ENCODE measurements at regions not wholly inside any gene's neighbourhood (a gene's known extent, or its start where the extent isn't known, plus 50 kb on each side); places are given as distances from the start of the nearest gene placed in this dataset.

DNA sequence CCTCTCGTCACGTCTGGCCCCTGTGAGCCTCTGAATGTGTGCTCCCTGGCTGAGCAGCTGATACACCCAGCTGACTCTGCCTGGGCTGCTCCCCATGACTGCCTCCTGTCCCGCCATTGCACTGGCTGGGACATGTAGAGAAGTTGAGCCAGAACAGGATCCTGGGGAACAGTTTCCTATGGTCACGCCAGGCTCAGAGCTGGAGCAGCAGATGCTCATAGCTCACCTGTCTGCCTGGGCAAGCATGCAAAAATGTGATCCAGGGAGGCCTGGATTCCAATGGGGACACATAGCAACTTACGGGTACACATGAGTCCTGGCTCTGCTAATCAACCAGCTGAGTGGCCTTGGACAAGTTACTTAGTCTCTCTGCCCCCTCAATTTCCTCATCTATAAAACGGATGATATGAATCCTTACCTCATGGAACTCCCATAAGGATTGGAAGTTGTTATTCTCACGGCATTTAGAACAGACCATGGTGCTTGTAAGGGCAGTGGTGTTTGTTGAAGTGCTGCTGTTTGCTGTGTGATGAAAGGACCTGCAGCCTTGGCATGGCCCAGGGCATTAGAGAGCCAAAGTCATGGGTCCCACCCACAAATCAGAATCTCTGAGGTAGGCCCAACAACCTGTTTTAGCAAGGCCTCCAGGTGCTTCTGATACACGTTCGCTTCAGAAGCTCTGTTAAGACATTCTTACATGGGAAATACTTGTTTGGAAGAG, 150.3 kb upstream of the VANGL1 start:
- DNase-seq, result no peak

DNA sequence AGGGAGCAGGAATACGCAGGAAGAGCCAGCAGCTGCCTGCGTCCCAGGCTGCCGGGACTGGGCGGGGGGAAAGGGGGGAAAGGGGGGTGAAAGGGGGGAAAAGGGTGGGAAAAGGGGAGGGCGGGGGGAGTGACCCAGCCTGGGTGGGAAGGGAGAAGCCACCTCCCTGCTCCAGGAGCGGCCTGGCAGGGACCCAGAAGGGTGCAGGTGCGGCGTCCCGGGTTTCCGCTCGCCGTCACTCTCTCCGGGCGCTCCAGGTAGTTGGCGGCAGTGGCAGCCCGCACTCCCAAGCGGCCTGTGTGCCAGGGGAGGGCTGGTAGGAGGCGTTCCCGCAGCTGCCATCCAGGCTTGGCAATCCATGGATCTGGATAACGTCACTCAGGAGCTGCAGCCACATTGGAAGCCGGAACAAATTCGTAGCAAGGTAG, 141.0 kb upstream of the NGF start:
- no peak for DNase-seq

DNA sequence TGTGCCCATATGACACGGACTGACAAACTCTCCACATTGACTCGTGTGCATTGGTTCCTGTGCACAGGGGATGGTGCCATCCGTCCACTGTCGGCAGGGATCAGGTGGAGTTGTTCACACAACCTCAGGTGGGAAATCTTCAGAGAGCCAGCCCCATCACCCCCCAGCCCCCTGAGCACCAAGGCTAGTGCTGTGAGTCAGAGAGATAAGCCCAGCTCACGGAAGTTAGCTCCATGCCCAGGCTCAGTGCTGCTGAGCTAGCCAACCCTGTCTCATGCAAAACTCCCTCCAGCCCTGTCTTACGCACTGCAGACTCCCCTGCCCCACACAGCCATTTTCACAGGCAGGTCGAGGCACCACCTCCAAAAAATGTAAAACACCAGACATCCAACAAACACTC, 139.0 kb upstream of the NGF start:
- DNase-seq, result no peak

DNA sequence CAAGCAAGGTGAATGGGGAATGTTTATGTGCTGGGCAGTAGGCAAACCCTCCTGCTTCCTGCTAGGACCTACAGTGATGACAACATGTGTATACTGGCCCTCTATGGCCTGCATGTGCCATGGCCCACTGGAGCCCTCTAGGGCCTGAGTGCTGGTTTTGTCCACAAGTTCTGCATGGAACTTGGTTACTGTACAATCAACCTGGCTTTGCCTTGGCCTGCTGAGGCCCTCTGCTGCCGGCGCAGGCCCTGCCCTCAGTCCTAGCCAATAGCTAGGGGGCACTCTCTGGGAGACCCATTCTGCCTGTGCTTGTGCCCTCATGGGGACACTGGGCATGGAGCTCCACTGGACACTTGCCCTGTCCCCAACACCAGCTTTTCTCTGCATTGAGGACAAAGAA, 138.6 kb upstream of the NGF start:
- DNase-seq, result no peak

DNA sequence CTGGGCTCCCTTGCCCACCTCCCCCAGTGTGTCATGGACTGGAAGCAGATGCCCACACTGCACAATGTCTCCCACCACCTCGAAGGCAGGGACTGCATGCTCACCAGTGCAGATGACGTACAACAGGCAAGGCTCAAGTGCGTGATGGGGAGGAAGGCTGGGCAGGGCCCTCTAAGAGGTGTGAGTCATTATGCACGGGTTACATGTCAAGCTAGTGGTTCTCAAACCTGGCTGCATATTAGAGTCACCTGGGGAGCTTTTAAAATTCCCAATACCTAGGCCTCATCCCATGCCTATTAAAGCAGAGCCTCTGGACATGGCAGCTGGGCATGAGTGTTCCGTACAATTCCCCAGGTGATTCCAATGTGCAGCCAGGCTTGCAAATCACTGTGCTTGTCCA, 137.9 kb upstream of the NGF start:
- no peak for DNase-seq

DNA sequence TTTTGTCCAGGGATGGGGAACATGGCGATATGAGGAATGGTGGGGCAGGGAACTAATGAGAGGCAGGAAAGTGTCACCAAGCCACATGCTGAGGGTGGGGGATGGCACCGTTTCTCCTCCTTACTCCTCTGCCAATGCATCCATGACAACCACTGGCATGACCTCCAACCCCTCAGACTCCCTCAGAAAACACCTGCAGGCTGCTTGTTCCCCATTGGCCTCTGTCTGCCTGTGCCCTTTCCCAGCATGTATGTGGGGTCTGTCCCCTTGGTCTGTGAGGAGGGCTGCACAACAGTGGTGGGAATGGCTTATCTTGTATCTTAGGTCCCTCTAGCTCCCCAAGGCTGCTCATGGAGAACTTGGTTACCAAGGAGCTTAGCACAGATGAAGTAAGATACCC, 137.2 kb upstream of the NGF start:
- DNase-seq, result no peak

DNA sequence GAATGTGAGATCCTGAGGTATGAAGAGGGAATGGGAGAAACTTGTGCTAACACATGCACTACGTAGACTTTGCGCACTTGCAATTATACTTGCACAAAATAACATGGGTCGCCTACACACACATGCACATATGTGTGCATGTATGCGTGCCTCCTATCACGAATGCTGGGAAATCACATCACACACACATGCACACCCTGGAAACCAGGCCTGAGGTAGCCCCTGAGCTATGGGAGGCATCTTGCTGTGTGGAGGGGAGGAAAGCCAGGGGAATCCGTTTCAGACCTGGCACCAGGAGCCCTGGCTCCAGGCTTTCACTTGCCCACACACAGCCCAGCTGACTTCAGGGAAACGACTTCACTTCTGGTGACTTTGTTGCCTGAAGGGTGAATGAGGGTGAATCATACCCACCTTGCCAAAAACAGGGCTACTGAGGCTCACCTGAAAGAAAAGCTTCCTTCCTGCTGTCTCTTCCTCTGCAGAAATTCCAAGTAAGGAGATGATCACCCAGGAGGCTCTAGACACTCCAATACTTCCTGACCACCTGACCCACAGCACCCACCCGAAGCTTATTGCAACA, 136.0 kb upstream of the NGF start:
- no peak for DNase-seq

DNA sequence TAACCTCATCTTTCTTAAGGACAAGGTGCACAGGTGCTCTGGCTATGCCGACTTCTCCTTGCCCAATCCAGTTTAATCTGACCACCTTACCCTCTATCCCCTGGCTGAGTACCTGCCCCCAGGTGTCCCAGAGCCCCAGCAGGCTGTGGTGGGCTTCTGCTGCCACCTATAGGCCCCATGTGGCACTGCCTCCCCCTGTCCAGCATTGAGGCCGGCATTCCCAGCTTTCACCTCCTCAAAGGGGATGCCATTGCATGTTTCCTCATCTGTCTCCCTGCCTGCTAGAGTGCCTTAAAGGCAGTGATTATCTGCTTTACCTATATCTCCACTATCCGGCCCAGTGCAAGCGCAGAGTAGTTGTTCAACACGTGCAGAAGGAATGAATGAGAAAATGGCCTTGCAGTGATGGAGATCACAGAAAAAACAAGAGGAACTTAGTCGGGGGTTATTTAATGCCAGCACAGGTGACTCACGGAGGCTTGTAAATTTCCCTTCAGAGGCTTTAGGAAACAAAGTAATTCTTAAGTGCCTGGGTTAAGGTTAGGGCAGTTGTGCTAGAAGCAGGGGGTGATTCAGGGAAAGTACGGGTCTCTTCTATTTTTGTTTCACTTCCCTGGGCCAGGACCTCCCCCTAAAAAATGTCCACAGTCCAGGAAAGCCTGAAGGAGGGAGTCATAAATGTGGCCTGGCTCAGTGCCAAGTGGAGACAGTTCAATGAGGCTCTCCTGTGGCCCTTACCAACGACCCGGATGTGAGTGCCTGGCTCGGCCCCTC, 131.8 kb upstream of the NGF start:
- DNase-seq, result peak; percentile 4

DNA sequence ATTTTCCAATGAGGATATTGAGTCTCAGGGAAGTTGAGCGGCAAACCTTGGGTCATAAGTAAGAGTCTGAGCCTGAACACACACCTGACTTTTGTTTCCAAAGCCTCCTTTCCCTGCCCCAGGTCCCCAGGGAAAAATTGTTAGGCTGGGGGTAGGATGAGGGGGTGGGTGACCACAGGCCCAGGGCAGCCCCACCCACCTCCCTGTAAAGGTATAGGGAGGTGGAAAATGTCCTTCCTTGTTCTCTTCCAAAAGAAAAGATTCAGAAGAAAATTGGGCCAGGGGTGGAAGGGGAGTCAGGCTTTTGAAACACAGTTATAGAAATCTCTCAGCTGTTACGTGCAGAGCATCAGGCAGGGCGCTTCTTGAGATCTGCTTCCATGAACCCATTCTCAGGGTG, 129.7 kb upstream of the NGF start:
- no peak for DNase-seq

DNA sequence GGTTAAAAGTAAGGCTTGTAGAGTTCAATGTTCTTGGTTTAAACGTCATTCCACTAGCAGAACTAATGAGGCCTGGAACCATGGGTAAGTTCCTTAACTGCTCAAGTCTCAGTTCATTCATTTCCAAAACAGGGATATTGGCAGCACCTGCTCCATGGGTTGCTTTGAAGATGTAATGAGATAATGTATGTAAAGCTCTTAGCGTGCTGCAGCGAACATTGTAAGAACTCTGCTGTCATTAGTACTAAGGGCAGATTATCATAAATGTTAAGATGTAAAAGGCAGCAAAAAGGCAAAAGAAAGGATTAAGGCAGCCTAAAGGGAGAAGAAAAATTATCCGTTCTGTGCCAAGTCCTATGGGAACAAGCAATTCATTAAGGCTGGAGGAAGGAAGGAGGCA, 129.1 kb upstream of the NGF start:
- DNase-seq, result no peak

DNA sequence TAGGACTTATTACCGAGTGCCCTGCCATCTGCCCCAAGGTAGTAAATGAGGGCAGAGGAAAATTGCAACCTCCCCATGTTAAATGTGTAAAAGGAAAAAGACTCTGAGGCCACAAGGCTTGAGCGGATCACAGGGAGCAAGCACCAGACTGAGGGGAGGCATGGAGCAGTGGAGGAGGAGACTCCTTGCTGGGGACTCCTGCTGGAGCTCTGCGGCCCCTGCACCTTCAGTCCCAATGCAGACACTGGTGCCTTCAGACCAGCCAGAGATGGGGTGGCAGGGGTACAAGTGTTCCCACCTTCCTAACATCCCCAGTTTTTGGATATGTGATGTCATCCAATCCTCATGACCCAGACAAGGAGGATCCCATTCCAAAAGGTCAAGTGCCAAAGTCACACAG, 128.4 kb upstream of the NGF start:
- no peak for DNase-seq

DNA sequence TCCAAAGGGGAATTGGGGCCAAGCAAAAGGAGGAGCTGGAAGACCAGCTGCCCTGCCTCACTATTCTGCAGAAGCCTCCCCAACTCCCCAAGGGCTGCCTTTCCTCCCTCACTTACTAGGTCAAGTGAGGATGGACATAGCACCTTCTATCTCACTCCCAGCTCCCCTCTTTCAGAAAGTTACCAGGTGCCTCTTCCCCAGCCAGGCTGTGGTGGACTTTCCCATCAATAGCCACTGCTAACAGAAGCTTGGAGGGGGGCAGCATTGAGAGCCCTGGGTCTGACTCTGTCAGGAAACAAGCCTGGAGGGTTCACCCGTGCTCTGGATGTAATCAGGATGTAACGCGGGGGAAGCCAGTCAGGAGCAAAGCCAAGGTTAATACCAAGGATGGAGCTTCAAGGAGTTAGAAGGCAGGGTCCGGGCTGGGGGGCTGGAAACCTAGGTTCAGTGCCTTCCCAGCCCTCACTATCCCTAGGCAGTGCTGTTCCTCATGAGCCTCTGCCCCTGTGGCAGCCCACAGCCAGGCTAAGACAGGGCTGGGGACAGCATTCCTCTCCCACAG, 127.8 kb upstream of the NGF start:
- DNase-seq, result no peak

DNA sequence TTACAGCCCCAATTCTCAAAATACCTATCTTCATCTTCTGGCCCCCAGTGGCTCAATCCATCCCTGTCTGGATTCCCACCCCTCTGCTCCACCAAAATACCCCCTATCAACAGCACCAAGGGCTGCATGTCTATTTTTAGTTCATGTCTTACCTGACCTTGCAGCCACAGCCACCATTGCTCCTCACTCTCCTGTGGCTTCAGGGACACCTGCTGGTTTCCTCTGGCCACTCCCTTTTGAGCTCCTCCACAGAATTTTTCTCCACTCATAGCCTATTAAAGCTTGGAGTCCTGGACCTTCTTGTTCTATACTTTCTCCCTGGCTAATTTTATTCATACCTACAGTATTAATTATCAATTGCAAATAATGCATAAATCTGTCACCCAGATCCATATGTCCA, 125.3 kb upstream of the NGF start:
- no peak for DNase-seq

DNA sequence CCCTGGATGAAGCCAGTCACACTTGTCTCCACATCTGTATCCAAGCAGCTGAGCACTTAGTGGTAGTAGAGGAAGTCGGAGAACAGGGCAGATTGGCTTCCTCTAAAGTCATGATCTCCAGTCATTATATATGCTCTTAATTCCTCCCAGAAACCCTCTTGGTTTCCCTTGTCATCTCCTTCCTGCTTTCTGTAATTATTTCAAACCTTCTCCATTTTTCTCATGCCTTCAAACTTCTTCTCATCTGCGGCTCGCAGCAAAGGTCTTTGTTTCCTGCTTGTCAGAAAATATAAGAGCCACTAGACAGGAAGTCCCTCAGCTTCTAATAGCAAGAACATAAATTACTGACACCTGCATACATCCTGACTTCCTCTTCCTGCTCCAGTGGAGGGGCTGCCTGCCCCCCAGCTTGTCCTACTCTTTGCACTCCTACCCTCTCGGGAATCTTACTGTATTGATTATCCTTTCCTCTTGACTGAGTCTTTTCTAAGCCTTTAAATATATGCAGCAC, 124.6 kb upstream of the NGF start:
- no peak for DNase-seq

DNA sequence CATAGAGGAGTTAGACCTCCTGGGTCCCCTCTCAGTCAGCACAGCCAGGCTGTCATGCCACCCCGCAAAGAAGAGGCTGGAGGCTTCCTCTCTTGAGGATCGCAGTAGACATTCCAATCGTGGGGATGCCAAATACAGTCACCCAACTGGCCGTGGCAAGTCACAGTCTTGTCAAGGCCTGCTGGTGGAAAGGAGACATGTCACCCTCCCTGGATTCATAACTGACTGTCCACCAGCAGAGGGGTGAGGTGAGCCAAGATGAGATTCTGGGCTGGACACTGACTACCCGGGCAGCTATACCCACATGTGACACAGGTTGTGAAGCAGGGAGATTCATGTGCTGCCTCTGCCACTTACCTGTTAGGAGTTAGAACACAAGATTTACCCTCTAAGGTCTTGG, 123.5 kb upstream of the NGF start:
- no peak for DNase-seq

DNA sequence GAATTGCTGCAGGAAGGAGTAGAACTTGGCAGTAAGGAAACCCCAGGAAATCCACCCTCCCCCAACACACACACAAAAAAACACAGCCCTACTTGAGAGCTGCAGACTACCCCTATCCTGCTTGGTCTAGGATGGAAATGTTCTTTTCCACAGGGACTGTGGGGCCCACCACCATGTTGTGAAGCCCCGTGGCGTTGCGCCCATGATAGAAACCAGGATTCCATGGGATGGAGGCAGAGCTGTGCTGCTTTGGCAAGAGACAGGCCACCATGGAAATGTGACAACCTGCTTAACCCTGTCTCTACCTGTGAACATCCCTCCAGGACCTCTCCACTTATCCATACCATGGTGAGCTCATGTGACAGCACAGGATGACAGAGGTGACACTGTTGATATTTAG, 121.1 kb upstream of the NGF start:
- DNase-seq, result no peak

DNA sequence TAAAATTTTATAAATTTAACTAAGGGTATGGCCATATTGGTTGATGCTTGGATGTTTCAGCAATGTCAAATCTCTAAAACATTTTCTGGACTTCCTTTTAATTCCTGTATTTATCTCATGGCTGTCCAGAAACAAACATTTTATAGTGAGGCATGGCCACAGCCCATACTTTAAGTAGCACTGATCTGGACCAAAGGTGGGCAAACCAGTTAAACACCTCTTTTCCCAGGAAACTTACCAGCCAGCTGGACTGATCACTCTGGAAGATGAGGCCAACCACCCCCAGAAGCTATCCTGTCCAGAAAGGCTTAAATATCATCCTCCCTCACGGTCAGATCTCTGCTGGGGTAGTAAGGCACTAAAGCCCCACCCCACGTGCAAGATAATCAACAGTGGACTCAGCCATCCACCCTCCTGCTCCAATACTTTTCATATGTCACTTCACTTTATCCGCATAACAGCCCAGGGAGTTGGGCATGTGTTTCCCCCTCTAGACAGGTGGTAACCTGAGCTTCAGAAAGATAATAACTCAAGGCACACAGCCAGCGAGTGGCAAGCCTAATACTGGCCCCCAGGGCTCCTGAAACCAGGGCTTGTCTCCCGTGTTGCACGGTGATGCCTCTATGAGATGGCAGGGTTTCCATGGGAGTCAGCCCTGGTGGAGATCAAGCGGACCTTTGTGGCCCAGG, 120.5 kb upstream of the NGF start:
- no peak for DNase-seq

DNA sequence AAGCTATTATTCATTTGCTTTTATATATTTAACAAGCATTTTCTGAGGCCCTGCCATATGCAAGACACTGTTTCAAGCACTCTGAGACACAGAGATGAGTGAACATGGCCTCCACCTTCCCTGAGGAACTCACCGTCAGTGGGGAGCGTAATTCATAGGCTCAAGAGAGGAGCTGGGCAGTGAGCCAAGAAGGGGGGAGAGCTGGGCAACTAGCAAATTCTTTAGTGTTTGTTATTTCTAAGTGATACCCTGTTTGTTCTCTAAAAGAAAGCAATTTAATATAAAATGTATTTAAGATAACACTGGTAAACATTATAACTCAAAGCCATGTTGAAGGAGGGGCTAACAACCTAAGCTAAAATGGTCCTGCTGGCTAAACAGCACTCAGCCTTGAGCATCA, 119.2 kb upstream of the NGF start:
- no peak for DNase-seq

DNA sequence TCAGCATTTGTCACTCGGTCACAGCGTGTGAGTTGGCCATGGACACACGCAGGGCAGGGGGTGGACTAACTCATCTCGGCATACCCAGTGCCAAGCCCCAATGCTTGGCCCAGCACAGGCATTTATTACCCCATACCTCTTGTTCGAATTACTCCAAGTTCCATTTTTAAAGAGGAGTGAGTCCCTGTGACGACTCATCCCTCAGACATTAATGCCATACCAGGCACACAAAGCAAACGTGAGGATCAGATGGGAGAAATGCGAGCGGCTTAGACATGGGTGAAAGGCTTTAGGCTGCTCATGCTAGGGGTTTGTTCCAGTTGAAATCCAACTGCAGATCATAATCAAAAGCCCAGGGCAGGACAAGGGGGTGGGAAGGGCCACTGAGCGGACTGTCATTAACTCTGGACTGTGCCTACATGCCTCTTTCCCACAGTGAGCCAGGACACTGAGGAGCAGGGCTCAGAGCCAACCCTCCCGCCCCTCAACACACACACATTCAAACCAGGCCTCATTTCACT, 118.5 kb upstream of the NGF start:
- no peak for DNase-seq

DNA sequence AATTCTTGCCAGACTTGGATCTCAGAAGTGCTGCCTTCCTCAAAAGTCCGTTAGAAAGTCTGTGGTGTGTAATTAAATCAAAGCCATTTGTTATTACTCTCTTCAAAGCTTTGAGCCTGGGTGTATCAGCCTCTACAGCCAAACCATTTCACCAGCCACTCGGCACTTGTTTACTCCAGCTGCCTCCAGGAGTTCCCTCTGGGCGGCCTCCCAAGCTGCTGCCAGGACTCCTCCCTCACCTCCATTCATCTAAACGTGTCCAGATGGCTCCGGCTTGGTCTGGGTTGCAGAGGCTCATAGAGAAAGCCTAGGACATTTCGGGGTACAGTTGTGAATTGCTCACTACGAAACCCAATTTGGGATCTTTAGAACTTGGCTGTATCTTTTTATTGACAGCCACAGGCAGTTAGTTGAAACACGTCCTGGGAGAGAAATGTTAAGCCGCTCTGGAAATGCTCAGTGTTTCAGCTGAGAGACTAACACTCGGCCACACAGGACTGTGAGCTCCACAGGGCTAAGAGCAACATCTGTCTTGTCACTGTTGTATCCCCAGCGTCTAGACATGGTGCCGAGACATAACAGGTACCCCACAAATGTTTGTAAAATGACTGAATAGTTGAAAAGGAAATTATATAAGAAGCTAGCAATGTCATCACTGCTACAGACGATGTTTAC, 116.9 kb upstream of the NGF start:
- DNase-seq, result no peak

DNA sequence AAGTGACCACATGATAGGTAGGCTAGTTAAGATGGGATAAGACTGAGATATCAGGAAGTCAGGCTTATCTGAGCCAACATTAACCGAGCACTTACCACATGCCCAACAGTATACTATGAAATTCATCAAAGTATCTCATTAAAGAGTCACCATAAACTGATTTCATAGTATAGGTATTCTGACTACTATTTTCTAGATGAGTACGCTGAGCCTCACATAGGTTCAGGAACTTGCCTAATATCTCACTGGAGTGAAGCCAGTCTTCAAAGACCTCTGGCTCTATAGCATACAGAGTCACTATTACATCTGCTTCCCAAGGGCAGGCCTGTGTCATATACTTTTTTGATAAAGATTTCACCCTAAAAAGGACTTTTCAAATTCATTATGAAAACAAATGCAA, 115.6 kb upstream of the NGF start:
- no peak for DNase-seq

DNA sequence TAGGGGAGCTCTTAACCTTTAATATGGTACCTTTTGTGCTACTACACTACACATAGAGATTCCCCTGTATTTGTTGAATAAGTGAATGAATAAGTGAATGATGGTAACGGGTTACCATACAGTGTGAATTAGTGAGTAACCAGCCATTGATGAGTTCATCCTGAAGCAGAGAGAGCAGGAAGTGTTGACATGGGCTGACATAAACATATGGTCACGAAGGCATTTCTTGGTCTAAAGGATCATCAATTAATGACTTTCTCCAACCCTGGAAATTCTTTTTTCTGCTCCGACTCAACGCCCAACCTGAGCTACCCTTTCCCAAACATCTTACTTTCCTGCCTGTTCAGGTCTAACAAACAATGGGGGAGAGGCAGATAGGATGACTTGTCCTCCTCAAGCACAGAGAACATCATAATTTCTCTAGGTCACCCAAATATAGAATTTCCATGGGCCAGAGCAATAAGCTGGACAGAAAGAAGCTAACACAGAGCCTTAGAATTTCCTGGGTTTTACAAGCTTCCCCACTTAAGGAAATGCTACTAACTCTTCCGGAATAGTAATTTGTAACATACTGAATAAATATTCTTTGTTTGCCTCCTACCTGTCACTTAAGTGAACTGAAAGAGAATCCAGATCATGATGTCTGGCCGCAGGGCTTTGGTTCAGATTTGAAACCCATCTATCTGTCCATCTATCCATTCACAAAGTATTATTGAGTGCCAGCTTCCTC, 114.7 kb upstream of the NGF start:
- DNase-seq, result no peak

All from NCI-H1048 (cell line).